ENCODE measurements at regions not wholly inside any gene's neighbourhood (a gene's known extent, or its start where the extent isn't known, plus 50 kb on each side); places are given as distances from the start of the nearest gene placed in this dataset.

GRCh38 chr11:27842290-27842689 is 142.0 kb upstream of the BDNF start:
- no peak overlapping the region for H3K18ac ChIP-seq (ENCODE audit: extremely low read depth, low read length)
- no peak overlapping the region for H2BK5ac ChIP-seq (ENCODE audit: low read depth, low read length)
- no peak overlapping the region for H3K4me2 ChIP-seq (ENCODE audit: insufficient read depth in 1 of 2, low read depth in 2 of 2, low read length in 2 of 2)
- no peak overlapping the region for H3K23ac ChIP-seq (ENCODE audit: insufficient read length)
- H2BK120ac ChIP-seq (replicated peaks; ENCODE audit: low read depth, low read length), result no peak overlapping the region
- H2AK5ac ChIP-seq (ENCODE audit: low read depth, low read length), result no peak overlapping the region
- no peak overlapping the region for H3K9ac ChIP-seq (replicated peaks in 1 of 4; ENCODE audit: extremely low read depth in 1 of 4, low read depth in 3 of 4, low read length in 3 of 4)
- no peaks in the 10 kb centered on the region for H4K20me1 ChIP-seq (replicated peaks in 1 of 2; ENCODE audit: control insufficient read depth in 1 of 2, insufficient read depth in 2 of 2, low read length in 2 of 2)
- H3K56ac ChIP-seq (replicated peaks; ENCODE audit: insufficient read length, low read depth, low read length), result no peak overlapping the region
- ChIA-PET POLR2A (ENCODE audit: partially characterized antibody) (no interaction called here), CTCF (ENCODE audit: partially characterized antibody) (interaction anchor here (0.6 to 0.8 kb wide), 2 partner anchors 15 to 226 kb away, joined by 3 to 5 read pairs; no protein-coding TSS in a partner anchor)
- no peak overlapping the region for H3K4me3 ChIP-seq (ENCODE audit: extremely low read depth in 1 of 4, insufficient read depth in 2 of 4, low read depth in 3 of 4, low read length in 4 of 4)
- no peak overlapping the region for H3K4ac ChIP-seq (replicated peaks; ENCODE audit: insufficient read length, low read depth, low read length)
- H2BK12ac ChIP-seq (ENCODE audit: low read depth, low read length), result no peak overlapping the region
- H2BK20ac ChIP-seq (ENCODE audit: low read length), result no peak overlapping the region
- no peaks in the 10 kb centered on the region for H3K4me1 ChIP-seq (replicated peaks in 1 of 4; ENCODE audit: control insufficient read depth in 3 of 4, insufficient read depth in 4 of 4, low read length in 3 of 4)
- no peak overlapping the region for H3K14ac ChIP-seq (ENCODE audit: insufficient read length)
- no peaks in the 10 kb centered on the region for H3K36me3 ChIP-seq (ENCODE audit: control insufficient read depth in 2 of 4, insufficient read depth in 4 of 4, low read length in 3 of 4)
- H2AFZ ChIP-seq (ENCODE audit: low read length), result no peak overlapping the region
- no peaks in the 10 kb centered on the region for H3K79me1 ChIP-seq (ENCODE audit: low read depth, low read length)
- DNase-seq (ENCODE audit: low read depth in 1 of 2, low spot score in 2 of 2) (no peak), FAIRE-seq (no peak)
- no peak overlapping the region for H4K8ac ChIP-seq (ENCODE audit: extremely low read depth, insufficient read depth, low read length)
- no peaks in the 10 kb centered on the region for H3K27me3 ChIP-seq (replicated peaks in 1 of 4; ENCODE audit: control insufficient read depth in 3 of 4, extremely low read depth in 1 of 4, insufficient read depth in 3 of 4, low read length in 3 of 4)
- H4K91ac ChIP-seq (replicated peaks; ENCODE audit: insufficient read length, low read length), result no peak overlapping the region
- no peaks in the 10 kb centered on the region; the same call in 1 of the 2 replicates for H3K23me2 ChIP-seq (ENCODE audit: low read depth, low read length)
- no peak overlapping the region for H2BK15ac ChIP-seq (ENCODE audit: low read length)
- no peaks in the 10 kb centered on the region for H3K9me3 ChIP-seq (ENCODE audit: insufficient read depth in 2 of 2, low read depth in 1 of 2, low read length in 1 of 2)
- no peak overlapping the region for H3K27ac ChIP-seq (ENCODE audit: low read depth, low read length)
- TF ChIP-seq TAF7 (optimal IDR thresholded peaks at IDR 0.05; ENCODE audit: borderline replicate concordance, low read depth, low read length) (no peak), ASH2L (IDR thresholded peaks at IDR 0.05; ENCODE audit: low read length) (no peak), CEBPB (IDR thresholded peaks at IDR 0.05; ENCODE audit: low read depth, low read length) (no peak), JUND (IDR thresholded peaks at IDR 0.05; ENCODE audit: low read length) (no peak), RBBP5 (IDR thresholded peaks at IDR 0.05; ENCODE audit: borderline replicate concordance, low read depth, low read length) (no peak), CBX8 (IDR thresholded peaks at IDR 0.05; ENCODE audit: borderline replicate concordance, low read depth, low read length) (no peak), BRCA1 (IDR thresholded peaks at IDR 0.05; ENCODE audit: low read depth, low read length) (no peak), POLR2A (IDR thresholded peaks at IDR 0.05; ENCODE audit: control extremely low read depth in 1 of 2, low read depth in 2 of 2, low read length in 2 of 2) (no peak), CHD1 (IDR thresholded peaks at IDR 0.05; ENCODE audit: low read depth, low read length) (no peak), BACH1 (IDR thresholded peaks at IDR 0.05; ENCODE audit: low read length) (no peak), SP2 (IDR thresholded peaks at IDR 0.05; ENCODE audit: low read length) (no peak), PHF8 (conservative IDR thresholded peaks at IDR 0.05; ENCODE audit: low read depth, low read length) (no peak), YY1 (IDR thresholded peaks at IDR 0.05; ENCODE audit: low read depth, low read length) (no peak)
- no peaks in the 10 kb centered on the region for H3K79me2 ChIP-seq (ENCODE audit: control insufficient read depth in 1 of 2, insufficient read depth in 2 of 2, low read length in 2 of 2)
- no peak overlapping the region for H4K5ac ChIP-seq (ENCODE audit: insufficient read length, low read depth, low read length)
